Motor neuron (in vitro differentiated cells): ENCODE measurements at regions not wholly inside any gene's neighbourhood (a gene's known extent, or its start where the extent isn't known, plus 50 kb on each side); places are given as distances from the start of the nearest gene placed in this dataset.
A peak's percentile ranks its signal among the peaks of the same experiment; 100 is the strongest.

Experiments
- ATAC-seq, 8 experiments: fragments of 200-7000 bp; cut with Tn5 transposase; replicated peaks in 6 of 8; 2 replicates each; pipeline ENCODE4 v1.8.0; 2021; ENCODE audit warnings: mild to moderate bottlenecking in 8 of 8, moderate library complexity in 8 of 8
- H3K27ac ChIP-seq, 2 donors: fragments of 250-450 bp; sonication (Bioruptor Pico); 2 replicates each; pipeline ENCODE4 v1.9.0; 2021; ENCODE audit warnings: antibody characterized with exemption in 2 of 2, mild to moderate bottlenecking in 2 of 2, moderate library complexity in 1 of 2
- H3K4me1 ChIP-seq, 2 donors: fragments of 250-450 bp; sonication (Bioruptor Pico); replicated peaks in 1 of 2; 2 replicates each; pipeline ENCODE4 v1.6.1; 2021; ENCODE audit warnings: antibody characterized with exemption in 2 of 2, mild to moderate bottlenecking in 2 of 2, moderate library complexity in 1 of 2
- H3K4me3 ChIP-seq, 5 donors: fragments of 250-450 bp; sonication (Bioruptor Pico); 2 replicates each; pipeline ENCODE4 v1.9.0; 2021; ENCODE audit warnings: antibody characterized with exemption in 5 of 5, mild to moderate bottlenecking in 5 of 5, moderate library complexity in 4 of 5
- WGBS, 10 experiments: fragments of 450-650 bp; shearing (Covaris generic); methylation state at CpG; one replicate each; pipeline ENCODE4 v1.0.0; 2022; 5-methylcytosine and 5-hydroxymethylcytosine counted together
- in situ Hi-C, 9 experiments: fragments of 400-800 bp; cut with MboI; loops; one replicate each; pipeline ENCODE4 v1.15.0; 2021; ENCODE audit warnings: low sequenced_read_pairs in 9 of 9, low pct_unique_long_range_greater_than_20kb in 2 of 9; ENCODE audit not compliant: unreplicated experiment in 9 of 9

- no peak overlapping the region for H3K27ac ChIP-seq
- in situ Hi-C loops = no loop called here
- WGBS, 10 experiments = 40 to 100% (median 77%) methylated on average over 1 to 2 of the region's 3 CpGs; no CpG with 5 or more reads in 4 of the 10 experiments
- H3K4me3 ChIP-seq = no peak overlapping the region
- H3K4me1 ChIP-seq = no peaks in the 10 kb centered on the region
- no peak for ATAC-seq
Observed at GRCh38 chr18:64589000-64589399, 440.1 kb upstream of the LINC00305 start.

- no peak overlapping the region for H3K4me3 ChIP-seq
- H3K4me1 ChIP-seq = no peaks in the 10 kb centered on the region
- 0 to 100% (median 55%) methylated on average over 1 to 2 of the region's 2 CpGs; no CpG with 5 or more reads in 2 of the 10 experiments for WGBS, 10 experiments
- no peak for ATAC-seq
- in situ Hi-C loops = no loop called here
- no peak overlapping the region for H3K27ac ChIP-seq
Observed at GRCh38 chr18:64566456-64566855, 417.6 kb upstream of the LINC00305 start.

DNA sequence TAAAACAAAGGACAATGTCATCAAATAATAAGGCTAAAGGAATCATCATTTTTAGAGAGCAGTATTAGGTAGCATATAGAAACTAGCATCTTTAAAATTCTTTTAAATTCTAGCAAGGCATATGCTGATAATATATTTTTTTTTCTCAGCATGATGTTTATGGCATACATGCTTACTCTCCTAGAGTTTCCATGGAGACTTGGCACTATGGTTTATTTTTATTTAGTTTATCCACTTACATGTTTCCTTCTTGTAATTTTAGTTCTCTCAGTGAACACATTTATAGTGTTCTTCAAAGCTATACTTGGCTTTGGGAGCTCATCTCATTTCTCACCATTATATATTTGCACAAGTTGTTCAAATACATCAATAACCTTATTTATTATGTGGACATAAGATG is 413.8 kb upstream of the LINC00305 start:
- H3K27ac ChIP-seq = no peak overlapping the region
- H3K4me1 ChIP-seq = no peaks in the 10 kb centered on the region
- in situ Hi-C loops = no loop called here
- no peak for ATAC-seq
- H3K4me3 ChIP-seq = no peak overlapping the region

DNA sequence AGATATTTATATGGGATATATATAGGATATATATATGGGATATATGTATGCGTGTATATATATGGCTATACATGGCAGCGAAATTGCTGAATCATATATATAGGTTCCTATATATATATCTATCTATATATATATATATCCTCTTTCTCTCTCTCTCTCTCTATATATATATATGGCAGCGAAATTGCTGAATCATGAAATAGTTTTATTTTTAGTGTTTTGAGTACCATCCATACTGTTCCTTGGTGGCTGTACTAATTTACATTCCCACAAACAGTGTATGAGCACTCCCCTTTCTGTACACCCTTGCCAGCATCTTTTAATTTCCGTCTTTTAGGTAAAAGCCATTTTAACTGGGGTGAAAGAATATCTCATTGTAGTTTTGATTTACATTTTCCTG is 397.6 kb upstream of the LINC00305 start:
- H3K4me1 ChIP-seq = no peaks in the 10 kb centered on the region
- in situ Hi-C loops = no loop called here
- no peak overlapping the region for H3K4me3 ChIP-seq
- 40 to 100% (median 64%) methylated on average over 1 to 4 of the region's 4 CpGs for WGBS, 10 experiments
- H3K27ac ChIP-seq = no peak overlapping the region
- no peak for ATAC-seq

- WGBS, 10 experiments = 0 to 40% (median 33%) methylated on average over 1 of the region's 1 CpG; no CpG with 5 or more reads in 6 of the 10 experiments
- Histone ChIP-seq H3K27ac (no peak overlapping the region), H3K4me3 (no peak overlapping the region), H3K4me1 (no peaks in the 10 kb centered on the region)
- in situ Hi-C loops = no loop called here
- peak in 2 of 8 experiments; percentile 28 to 30 for ATAC-seq
Observed at GRCh38 chr18:64539847-64540246, 391.0 kb upstream of the LINC00305 start.

- Histone ChIP-seq H3K27ac (no peak overlapping the region), H3K4me1 (no peaks in the 10 kb centered on the region), H3K4me3 (no peak overlapping the region)
- 10 to 100% (median 87%) methylated on average over 2 to 3 of the region's 3 CpGs; no CpG with 5 or more reads in 4 of the 10 experiments for WGBS, 10 experiments
- in situ Hi-C loops = no loop called here
- no peak for ATAC-seq
Observed at GRCh38 chr18:64528646-64529045, 379.8 kb upstream of the LINC00305 start.

- Histone ChIP-seq H3K27ac (no peak overlapping the region), H3K4me3 (no peak overlapping the region), H3K4me1 (no peaks in the 10 kb centered on the region)
- in situ Hi-C loops = no loop called here
- ATAC-seq = no peak
- 0 to 100% (median 85%) methylated on average over 1 to 2 of the region's 2 CpGs; no CpG with 5 or more reads in 2 of the 10 experiments for WGBS, 10 experiments
Observed at GRCh38 chr18:64519201-64519600, 370.3 kb upstream of the LINC00305 start.

DNA sequence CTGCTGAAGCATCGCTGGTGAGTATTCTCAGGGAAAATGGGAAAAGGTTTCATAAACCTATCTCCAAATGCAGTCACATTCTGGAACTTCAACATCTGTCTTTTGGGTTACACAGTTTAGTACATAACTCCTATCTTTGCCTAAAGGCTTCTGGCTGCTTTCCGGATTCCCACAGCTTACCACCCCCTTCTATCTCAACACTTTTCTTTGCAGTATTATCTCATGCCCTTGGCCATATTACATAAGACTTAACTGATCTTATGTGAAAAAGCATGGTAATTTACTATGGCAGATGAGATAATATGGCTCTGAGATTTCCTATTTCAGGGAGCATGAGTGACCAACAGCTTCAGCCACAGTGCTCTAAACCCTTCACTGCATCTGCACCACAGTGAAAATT is 369.3 kb upstream of the LINC00305 start:
- in situ Hi-C loops = no loop called here

GRCh38 chr18:64513401-64513800 is 364.5 kb upstream of the LINC00305 start:
- Histone ChIP-seq H3K27ac (no peak overlapping the region), H3K4me1 (no peaks in the 10 kb centered on the region), H3K4me3 (no peak overlapping the region)
- no peak for ATAC-seq
- 0 to 100% (median 81%) methylated on average over 1 to 3 of the region's 3 CpGs for WGBS, 10 experiments
- in situ Hi-C loops = no loop called here

More for the DNA sequence above, 369.3 kb upstream of the LINC00305 start:
- Histone ChIP-seq H3K4me3 (no peak overlapping the region), H3K27ac (no peak overlapping the region), H3K4me1 (no peaks in the 10 kb centered on the region)
- 0 to 100% (median 96%) methylated on average over 1 to 2 of the region's 2 CpGs; no CpG with 5 or more reads in 1 of the 10 experiments for WGBS, 10 experiments
- ATAC-seq = no peak

- no peak overlapping the region for H3K27ac ChIP-seq
- in situ Hi-C loops = no loop called here
- WGBS, 10 experiments = 0 to 100% (median 64%) methylated on average over 2 to 5 of the region's 5 CpGs
- no peak overlapping the region for H3K4me3 ChIP-seq
- H3K4me1 ChIP-seq = peaks cover 0 to 14% of the 10 kb centered on the region in 2 donors
- ATAC-seq = peak in 4 of 8 experiments; percentile 11 to 63 (median 16)
Observed at GRCh38 chr18:64490207-64490606, 341.3 kb upstream of the LINC00305 start.

DNA sequence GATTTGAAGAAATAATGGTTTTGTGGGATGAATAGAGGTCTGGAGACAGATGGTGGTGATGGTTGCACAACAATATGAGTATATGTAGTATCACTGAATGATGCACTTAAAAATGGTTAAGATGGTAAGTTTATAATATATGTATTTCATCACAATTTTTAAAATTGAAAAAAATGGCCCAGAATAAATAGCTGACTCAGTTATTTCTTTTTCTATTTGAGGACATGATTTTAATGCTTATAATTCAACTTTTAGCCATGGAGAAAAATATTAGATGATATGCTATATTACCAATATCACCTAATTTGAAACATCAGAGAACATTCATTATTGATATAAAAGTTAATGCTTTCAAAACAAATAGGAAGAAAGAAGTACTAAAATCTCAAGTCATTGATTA is 339.8 kb upstream of the LINC00305 start:
- ATAC-seq = no peak
- in situ Hi-C loops = no loop called here
- Histone ChIP-seq H3K4me3 (no peak overlapping the region), H3K4me1 (peaks cover 0 to 14% of the 10 kb centered on the region in 2 donors), H3K27ac (no peak overlapping the region)

DNA sequence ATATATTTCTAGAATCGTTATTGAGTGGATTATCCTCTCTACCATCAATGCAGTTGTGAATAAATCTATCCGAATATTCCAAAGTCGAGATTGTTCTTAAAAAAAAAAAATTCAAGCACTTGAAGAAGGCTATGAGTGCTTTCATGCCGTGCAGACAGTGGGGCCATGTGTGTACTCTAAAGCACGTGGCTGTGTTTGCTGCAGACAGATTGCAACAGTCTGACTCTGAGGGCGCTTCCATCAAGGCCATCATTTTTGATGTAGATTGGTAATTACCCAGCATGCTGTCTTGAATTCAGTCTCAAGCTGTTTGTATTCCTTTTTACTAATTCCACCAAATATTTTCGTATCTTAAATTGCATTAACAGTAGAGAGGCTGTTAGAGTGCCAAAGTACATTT is 325.9 kb upstream of the LINC00305 start:
- no peak overlapping the region for H3K4me3 ChIP-seq
- 2 to 90% (median 80%) methylated on average over 3 to 7 of the region's 7 CpGs for WGBS, 10 experiments
- no peaks in the 10 kb centered on the region for H3K4me1 ChIP-seq
- in situ Hi-C loops = no loop called here
- ATAC-seq = no peak
- no peak overlapping the region for H3K27ac ChIP-seq

GRCh38 chr18:64474255-64474654 is 325.4 kb upstream of the LINC00305 start:
- H3K4me1 ChIP-seq = no peaks in the 10 kb centered on the region
- H3K4me3 ChIP-seq = no peak overlapping the region
- in situ Hi-C loops = no loop called here
- 0 to 90% (median 57%) methylated on average over 1 to 2 of the region's 2 CpGs; no CpG with 5 or more reads in 2 of the 10 experiments for WGBS, 10 experiments
- H3K27ac ChIP-seq = no peak overlapping the region
- no peak for ATAC-seq

GRCh38 chr18:64449434-64449833 is 300.5 kb upstream of the LINC00305 start:
- in situ Hi-C loops = no loop called here
- ATAC-seq = no peak
- WGBS, 10 experiments = 0 to 100% (median 91%) methylated on average over 1 of the region's 1 CpG; no CpG with 5 or more reads in 1 of the 10 experiments

More at GRCh38 chr18:64449434-64449833, 300.5 kb upstream of the LINC00305 start:
- no peak overlapping the region for H3K4me3 ChIP-seq
- H3K27ac ChIP-seq = no peak overlapping the region
- no peaks in the 10 kb centered on the region for H3K4me1 ChIP-seq
